ENCODE measurements at regions not wholly inside any gene's neighbourhood (a gene's known extent, or its start where the extent isn't known, plus 50 kb on each side); places are given as distances from the start of the nearest gene placed in this dataset.
"Not testable (repeated sequence)": the region's sequence is repeated elsewhere in the genome, so short reads cannot be mapped to it uniquely, and the experiment has no call there.

GRCh38 chr9:7615344-7615743, 184.2 kb downstream of the DMAC1 start:
- no peak for DNase-seq

- no peak for DNase-seq
Observed at GRCh38 chr9:7613931-7614330, 185.6 kb downstream of the DMAC1 start.

GRCh38 chr9:7608261-7608660, 191.3 kb downstream of the DMAC1 start:
- DNase-seq = no peak

DNA sequence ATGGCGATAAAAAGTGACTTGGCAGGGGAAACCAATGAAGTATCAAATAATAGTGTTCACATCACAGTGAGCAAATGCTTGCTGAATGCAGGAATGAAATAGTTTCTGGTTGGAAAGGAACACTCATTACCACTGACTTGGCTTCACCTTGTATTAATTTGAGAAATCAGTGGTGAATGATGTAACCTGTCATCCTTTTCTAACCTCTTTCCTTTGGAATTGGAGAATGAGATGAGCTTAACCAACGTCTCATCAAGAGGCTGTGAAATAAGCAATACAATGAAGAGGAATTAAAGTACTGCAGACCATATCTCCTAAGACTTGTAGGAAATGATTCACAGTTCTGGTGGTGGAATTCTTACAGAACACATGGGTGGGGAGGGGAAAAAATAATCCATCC, 192.2 kb downstream of the DMAC1 start:
- DNase-seq = no peak

GRCh38 chr9:7606591-7606990, 193.0 kb downstream of the DMAC1 start:
- no peak for DNase-seq

DNA sequence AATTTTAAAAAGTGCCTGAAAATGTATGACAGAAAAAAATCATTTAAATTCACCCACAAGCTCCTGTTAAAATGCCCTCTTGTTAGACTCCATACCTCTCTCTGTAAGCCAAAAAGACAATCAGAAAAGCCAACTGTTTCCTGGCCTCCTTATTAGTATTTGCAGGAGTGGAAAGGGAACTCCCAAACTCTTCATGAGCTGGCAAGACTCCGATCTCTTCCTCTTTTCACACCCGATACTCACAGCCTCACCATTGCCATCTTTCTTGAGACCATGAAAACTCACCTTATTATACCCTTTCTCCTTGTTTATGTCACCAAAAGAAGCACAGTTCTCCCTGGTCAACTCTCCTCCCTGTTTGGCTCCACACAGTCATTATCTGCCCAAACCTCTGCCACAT, 197.8 kb downstream of the DMAC1 start:
- DNase-seq = no peak

DNA sequence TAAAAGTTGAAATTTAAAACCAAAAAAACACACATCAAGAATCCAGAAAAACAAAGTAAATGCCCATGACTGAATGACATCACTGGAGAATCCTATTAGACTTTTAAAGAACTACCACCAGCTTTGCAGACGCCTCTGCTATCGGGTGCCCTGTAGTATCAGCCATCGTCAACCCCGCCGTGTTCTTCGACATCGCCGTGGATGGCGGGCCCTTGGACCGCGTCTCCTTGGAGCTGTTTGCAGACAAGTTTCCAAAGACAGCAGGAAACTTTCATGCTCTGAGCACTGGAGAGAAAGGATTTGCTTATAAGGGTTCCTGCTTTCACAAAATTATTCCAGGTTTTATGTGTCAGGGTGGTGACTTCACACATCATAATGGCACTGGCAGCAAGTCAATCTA, 201.9 kb downstream of the DMAC1 start:
- DNase-seq = no peak

GRCh38 chr9:7592321-7593316, 207.0 kb downstream of the DMAC1 start:
- no peak for DNase-seq

DNA sequence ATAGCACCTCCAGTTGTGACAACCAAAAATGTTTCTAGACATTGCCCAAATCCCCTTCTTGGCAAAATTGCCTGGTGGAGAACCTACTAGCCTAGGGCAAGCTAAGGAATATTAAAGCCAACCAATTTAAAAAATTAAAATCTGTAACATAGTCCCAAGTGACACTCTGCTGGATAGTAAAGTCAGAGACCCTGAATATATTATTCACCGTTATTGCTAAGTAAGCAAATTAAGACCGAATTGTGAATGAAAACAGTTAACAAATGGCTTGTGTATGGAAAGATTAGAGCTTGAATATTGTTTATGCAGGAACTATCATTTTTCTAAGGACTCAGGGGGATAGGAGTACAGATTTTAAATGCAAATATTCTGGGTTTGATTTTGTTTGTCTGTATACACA, 208.1 kb downstream of the DMAC1 start:
- no peak for DNase-seq

DNA sequence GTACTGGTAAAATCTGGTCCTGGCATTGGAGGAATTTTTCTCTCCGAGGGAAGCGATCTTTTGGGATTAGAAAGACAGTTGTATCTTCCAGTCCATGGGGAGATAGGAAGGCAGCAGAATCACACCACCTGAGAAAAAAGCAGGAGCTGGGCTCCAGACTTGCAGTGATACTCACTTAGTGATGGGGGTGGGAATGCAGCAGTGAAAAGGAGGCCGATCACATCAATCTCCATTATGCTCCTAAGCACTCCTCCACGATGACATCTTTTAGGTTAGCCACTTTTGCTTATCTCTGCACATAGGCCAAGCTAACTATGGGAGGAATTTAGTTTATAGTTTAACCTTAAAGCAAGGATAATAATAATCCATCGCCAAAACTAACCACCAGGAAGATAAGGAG, 219.0 kb downstream of the DMAC1 start:
- no peak for DNase-seq

- no peak for DNase-seq
Observed at GRCh38 chr9:7579351-7579750, 220.2 kb downstream of the DMAC1 start.

- DNase-seq = no peak
Observed at GRCh38 chr9:7578951-7579350, 220.6 kb downstream of the DMAC1 start.

- peak; percentile 14 to 31 for DNase-seq
Observed at GRCh38 chr9:7570107-7570720, 229.4 kb downstream of the DMAC1 start.

DNA sequence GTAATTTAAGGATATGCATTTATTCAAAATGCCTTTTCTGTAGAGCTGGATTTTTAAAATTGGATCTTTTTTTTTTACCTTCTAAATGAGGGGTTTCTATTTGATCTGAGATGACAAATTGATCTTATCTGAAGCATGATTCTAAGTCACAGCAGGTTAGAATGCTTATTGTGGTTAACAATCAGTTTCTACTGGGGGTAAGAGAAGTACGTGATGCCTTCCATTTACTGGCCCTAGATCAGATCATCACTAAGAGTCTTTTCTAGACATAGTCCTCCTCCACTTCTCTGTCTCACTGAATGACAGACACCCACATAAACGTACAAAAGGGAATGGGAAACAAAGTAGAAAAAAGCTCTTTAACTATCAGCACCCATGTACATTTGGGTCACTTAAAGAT, 231.9 kb downstream of the DMAC1 start:
- DNase-seq = no peak

DNA sequence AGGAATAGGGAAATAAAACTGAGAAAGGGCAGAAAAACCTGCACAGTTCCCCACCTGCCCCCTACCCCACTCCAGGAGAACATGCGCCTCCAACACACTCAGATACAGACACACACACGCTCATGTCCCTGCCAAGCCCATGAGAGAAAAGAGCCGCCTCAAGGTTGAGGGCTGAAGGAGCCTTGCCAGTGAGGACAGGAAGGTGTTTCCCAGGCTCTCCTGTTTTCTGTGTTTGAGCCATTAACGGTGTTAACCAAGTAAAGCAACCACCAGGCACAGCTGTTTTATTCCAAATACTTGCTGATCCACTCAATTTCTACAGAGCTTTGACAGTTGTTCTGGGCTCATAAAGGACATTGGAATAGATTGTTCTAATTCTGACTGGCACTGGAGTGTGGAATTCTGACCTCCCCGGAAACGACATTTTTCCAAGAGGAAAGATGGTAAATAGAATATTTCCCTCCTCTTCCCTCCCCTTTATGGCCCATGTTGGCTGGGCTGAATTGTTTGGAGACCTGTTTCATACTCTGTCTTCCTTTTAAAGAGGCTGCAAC, 238.0 kb downstream of the DMAC1 start:
- DNase-seq = no peak

DNA sequence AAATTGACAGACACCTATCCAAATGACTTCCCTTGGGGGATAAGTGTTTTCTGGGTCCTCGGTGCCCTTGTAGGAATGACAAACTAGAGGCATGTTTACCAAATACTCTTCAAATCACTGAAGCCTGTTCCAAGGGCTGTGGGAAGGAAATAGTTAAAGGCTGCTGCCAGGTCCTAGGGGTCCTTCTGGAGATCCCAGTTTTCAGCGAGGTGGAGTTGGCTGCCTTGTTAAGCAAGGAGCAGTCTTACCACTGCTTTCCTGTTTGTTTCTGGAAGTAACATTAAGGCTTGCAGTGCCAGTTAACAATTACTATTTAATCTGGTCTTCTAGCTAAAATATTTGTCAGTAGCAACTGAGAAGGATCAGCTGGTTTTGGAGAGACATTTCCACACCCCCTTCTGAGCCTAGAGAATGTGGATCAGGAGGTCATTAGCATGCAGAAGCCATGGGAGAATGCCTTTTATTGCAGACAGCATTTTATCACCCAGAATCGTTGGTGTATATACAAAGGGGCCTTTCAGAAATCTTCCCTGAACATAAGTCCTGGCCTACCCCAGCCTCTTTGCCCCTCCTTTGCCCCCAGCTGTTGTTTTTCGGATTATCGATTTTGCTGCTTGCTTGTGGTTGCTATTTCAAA, 238.8 kb downstream of the DMAC1 start:
- no peak for DNase-seq

GRCh38 chr9:7554699-7555098, 244.9 kb downstream of the DMAC1 start:
- DNase-seq = no peak

DNA sequence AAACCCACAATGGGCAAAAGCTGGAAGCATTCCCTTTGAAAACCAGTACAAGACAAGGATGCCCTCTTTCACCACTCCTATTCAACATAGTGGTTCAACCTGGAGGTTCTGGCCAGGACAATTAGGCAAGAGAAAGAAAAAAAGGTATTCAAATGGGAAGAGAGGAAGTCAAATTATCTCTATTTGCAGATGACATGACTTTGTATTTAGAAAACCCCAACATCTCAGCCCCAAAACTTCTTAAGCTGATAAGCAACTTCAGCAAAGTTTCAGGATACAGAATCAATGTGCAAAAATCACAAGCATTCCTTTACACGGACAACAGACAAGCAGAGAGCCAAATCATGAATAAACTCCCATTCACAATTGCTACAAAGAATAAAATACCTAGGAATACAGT, 246.9 kb downstream of the DMAC1 start:
- DNase-seq = not testable (repeated sequence)

DNA sequence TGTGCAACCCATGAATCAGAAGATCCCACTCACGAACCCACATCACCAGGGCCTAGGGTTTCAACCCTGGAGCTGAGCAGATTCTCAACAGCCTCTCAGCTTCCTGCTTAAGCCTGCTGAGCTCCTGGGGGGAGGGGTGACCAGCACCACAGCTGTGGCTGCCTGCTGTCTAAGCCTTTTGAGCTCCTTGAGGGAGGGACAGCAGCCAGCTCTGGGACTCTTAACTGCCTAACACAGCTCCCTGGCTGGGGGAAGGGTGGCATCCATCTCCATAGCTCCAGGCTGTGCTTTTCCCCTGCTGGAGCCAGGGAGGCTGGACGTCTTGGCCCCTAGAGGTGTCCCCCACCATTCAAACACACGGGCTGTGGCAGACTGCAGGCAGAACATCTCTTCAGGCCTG, 250.3 kb downstream of the DMAC1 start:
- DNase-seq = no peak

GRCh38 chr9:7546261-7546660, 253.3 kb downstream of the DMAC1 start:
- DNase-seq = no peak

DNA sequence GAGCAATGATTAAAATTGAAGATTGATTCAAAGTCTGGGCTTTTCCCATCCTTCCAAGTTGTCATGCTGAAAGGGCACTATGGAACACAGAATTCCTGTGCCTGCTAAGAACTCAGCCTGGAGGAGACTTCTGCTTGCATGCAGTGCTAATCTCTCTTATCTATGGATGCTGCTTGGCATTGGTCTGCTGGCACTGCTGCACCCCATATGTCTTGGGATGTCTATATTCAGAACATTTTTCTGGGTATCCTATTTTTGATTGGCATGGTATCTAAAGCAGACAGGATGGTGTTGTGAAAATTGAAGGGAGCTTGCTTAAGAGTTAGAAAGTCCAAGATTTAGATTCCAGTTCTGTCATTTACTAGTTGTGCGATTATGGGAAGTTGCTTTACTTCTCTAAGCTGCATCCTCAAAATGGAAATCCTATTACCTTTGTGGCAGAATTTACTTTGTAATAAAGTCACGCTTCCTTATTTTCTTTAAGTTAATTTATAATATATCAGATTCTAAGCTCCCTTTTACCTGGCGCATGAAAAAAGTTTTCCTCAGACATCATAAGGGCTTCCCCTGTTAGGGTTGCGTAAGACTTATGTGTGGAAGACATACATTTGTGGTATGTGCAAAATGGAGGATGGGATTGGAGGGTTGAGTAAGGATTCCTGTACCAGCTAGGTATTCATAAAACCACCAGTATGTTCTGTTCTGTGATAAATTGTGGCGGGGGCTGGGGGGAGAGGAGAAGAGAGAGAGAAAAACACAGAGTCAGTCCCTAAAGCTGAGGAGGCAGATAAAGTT, 254.0 kb downstream of the DMAC1 start:
- no peak for DNase-seq

- DNase-seq = no peak
Observed at GRCh38 chr9:7542693-7543092, 256.9 kb downstream of the DMAC1 start.

DNA sequence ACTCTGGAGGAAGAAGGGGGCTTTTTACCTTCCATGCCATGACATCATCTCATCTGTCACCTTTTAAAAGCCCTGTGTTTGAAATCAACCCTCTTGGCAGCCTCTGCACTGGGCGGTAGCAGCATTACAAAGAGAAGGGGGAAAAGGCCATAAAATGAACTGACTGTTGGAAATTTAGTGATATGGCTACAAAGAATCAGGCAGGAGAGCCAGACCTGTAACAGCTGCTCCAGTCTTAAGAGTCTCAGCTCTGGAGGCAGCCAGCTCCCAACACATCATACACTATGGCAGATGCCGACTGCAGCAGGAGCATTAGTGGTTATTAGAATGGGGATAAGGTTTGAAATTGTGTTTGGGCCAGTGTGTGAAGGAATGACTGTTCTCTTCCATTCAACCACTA, 257.5 kb downstream of the DMAC1 start:
- no peak for DNase-seq

Measured in AML-193 (cell line).